GM12878 (cell line): ENCODE measurements at regions not wholly inside any gene's neighbourhood (a gene's known extent, or its start where the extent isn't known, plus 50 kb on each side); places are given as distances from the start of the nearest gene placed in this dataset.

Source experiments
- ATAC-seq: fragments of 200-7000 bp; cut with Tn5 transposase; 3 replicates; pipeline ENCODE4 v1.9.1; 2020; ENCODE audit warnings: mild to moderate bottlenecking, moderate library complexity
- BruUV-seq: library from RNA; stranded (reverse); fragments of 400-500 nt; replicated peaks from 2 replicates; lab custom pipeline; 2021; lab: Mats Ljungman, UMichigan
- CTCF ChIA-PET: fragments of 300-600 bp; sonication (Branson Sonifier 250); formaldehyde crosslinking; extraction: SDS; loops from one replicate; lab custom pipeline; 2021; ENCODE audit warnings: inconsistent platforms; lab: Yijun Ruan, JAX
- POLR2A ChIA-PET: fragments of 350-600 bp; formaldehyde crosslinking; extraction: SDS; loops from one replicate; lab custom pipeline; 2021; ENCODE audit warnings: inconsistent platforms; lab: Charles Lee
- RAD21 ChIA-PET: fragments of 300-600 bp; sonication (Branson Sonifier 250); formaldehyde crosslinking; loops from one replicate; lab custom pipeline; 2023; ENCODE audit warnings: antibody characterized with exemption; ENCODE audit not compliant: unreplicated experiment; lab: Charles Lee
- SMC1A ChIA-PET: fragments of 300-600 bp; sonication (Branson Sonifier 250); formaldehyde crosslinking; loops from one replicate; lab custom pipeline; 2023; ENCODE audit not compliant: unreplicated experiment, uncharacterized antibody; lab: Charles Lee
- DNase-seq: peaks from one replicate; pipeline ENCODE4 v3.0.0-alpha.2; 2011; ENCODE audit warnings: low read depth, low spot score
- FAIRE-seq: peaks from 3 replicates; lab custom pipeline; 2011; peaks lifted over from hg19 to GRCh38; lab: Jason Lieb, UNC
- H2AFZ ChIP-seq: 2 replicates; pipeline ENCODE4 v1.6.0; 2011; ENCODE audit warnings: low read depth, low read length, control low read depth; ENCODE audit not compliant: control insufficient read depth
- H3K27ac ChIP-seq: 2 replicates; pipeline ENCODE4 v1.5.1; 2011; ENCODE audit warnings: control low read depth; ENCODE audit not compliant: control insufficient read depth, insufficient read depth
- H3K27me3 ChIP-seq, 2 experiments: replicated peaks in 1 of 2; 2 replicates each; pipeline versions ENCODE4 v1.6.0 to v1.6.1; 2011; ENCODE audit warnings: low read length in 1 of 2; ENCODE audit not compliant: control insufficient read depth in 2 of 2, insufficient read depth in 2 of 2
- H3K36me3 ChIP-seq, 2 experiments: 2 replicates each; pipeline ENCODE4 v1.5.1; 2011; ENCODE audit warnings: low read length in 1 of 2; ENCODE audit not compliant: control insufficient read depth in 2 of 2, insufficient read depth in 2 of 2
- H3K4me1 ChIP-seq: 2 replicates; pipeline ENCODE4 v1.6.1; 2011; ENCODE audit warnings: mild to moderate bottlenecking, low read length, moderate library complexity, mixed read lengths; ENCODE audit not compliant: control insufficient read depth, insufficient read depth
- H3K4me2 ChIP-seq: 2 replicates; pipeline ENCODE4 v1.6.0; 2011; ENCODE audit warnings: control low read depth; ENCODE audit not compliant: control insufficient read depth, insufficient read depth
- H3K4me3 ChIP-seq: fragments of 200-600 bp; sonication (generic); 2 replicates; pipeline ENCODE4 v1.5.1; 2016
- H3K79me2 ChIP-seq: 2 replicates; pipeline ENCODE4 v1.6.0; 2011; ENCODE audit warnings: low read length; ENCODE audit not compliant: control insufficient read depth, insufficient read depth
- H3K9ac ChIP-seq: 2 replicates; pipeline ENCODE4 v1.8.0; 2011; ENCODE audit warnings: low read length, control low read depth, mixed read lengths; ENCODE audit not compliant: control insufficient read depth, insufficient read depth
- H3K9me3 ChIP-seq: replicated peaks from 3 replicates; pipeline ENCODE4 v1.5.1; 2011; ENCODE audit warnings: mild to moderate bottlenecking, low read length; ENCODE audit not compliant: control insufficient read depth, insufficient read depth
- H4K20me1 ChIP-seq: 2 replicates; pipeline ENCODE4 v1.6.0; 2011; ENCODE audit not compliant: control insufficient read depth, insufficient read depth
- BCL11A ChIP-seq: IDR thresholded peaks from 2 replicates; pipeline ENCODE4 v1.6.1; 2011; ENCODE audit warnings: low read depth, low read length
- BRCA1 ChIP-seq: IDR thresholded peaks from 2 replicates; pipeline ENCODE4 v1.6.1; 2011; ENCODE audit warnings: low read depth, low read length, improper control_type of control experiment
- CUX1 ChIP-seq: IDR thresholded peaks from 2 replicates; pipeline ENCODE4 v1.6.1; 2012; ENCODE audit warnings: improper control_type of control experiment, low read depth, low read length; ENCODE audit not compliant: insufficient replicate concordance
- FOS ChIP-seq: IDR thresholded peaks from 3 replicates; pipeline ENCODE4 v1.6.1; 2011; ENCODE audit warnings: borderline replicate concordance; ENCODE audit not compliant: insufficient read length; ENCODE audit errors: extremely low read depth
- LARP7 ChIP-seq: fragments of 450-650 bp; IDR thresholded peaks from 2 replicates; pipeline ENCODE4 v1.6.1; 2017; ENCODE audit warnings: mild to moderate bottlenecking
- POLR2A ChIP-seq: IDR thresholded peaks from 2 replicates; pipeline ENCODE4 v1.6.1; 2011; ENCODE audit warnings: low read depth, mild to moderate bottlenecking, low read length
- SIN3A ChIP-seq: IDR thresholded peaks from 2 replicates; pipeline ENCODE4 v1.6.1; 2012; ENCODE audit warnings: low read depth, low read length, improper control_type of control experiment
- YBX1 ChIP-seq: fragments of 450-650 bp; IDR thresholded peaks from 2 replicates; pipeline ENCODE4 v1.6.1; 2016; ENCODE audit warnings: antibody characterized with exemption
- YY1 ChIP-seq: IDR thresholded peaks from 2 replicates; pipeline ENCODE4 v1.6.1; 2011; ENCODE audit warnings: low read depth, mild to moderate bottlenecking, low read length
- ZNF24 ChIP-seq: fragments of 450-650 bp; IDR thresholded peaks from 2 replicates; pipeline ENCODE4 v1.6.1; 2017; ENCODE audit warnings: antibody characterized with exemption, mild to moderate bottlenecking
- WGBS: methylation state at CpG from one replicate; pipeline ENCODE4 v1.1.6; 2016; ENCODE audit warnings: low lambda C conversion rate; ENCODE audit not compliant: insufficient replicate concordance, insufficient coverage; ENCODE audit errors: missing lambda C conversion rate; 5-methylcytosine and 5-hydroxymethylcytosine counted together
- in situ Hi-C: fragments of 300-500 bp; cut with MboI; formaldehyde crosslinking; loops from 9 replicates; pipeline ENCODE4 v1.14.3; 2018; ENCODE audit warnings: mixed read lengths
- intact Hi-C: fragments of 100-400 bp; cut with micrococcal nuclease; formaldehyde crosslinking; loops from one replicate; pipeline ENCODE4 v1.14.2; 2022; ENCODE audit not compliant: unreplicated experiment

GRCh38 chr2:23260621-23261020, 124.4 kb upstream of the KLHL29 start:
- no peak for TF ChIP-seq SIN3A
- TF ChIP-seq BCL11A: no peak
- TF ChIP-seq YY1: no peak
- TF ChIP-seq ZNF24: no peak
- SMC1A ChIA-PET: interaction anchor here (0.8 to 1.2 kb wide), 2 partner anchors 8 to 223 kb away, joined by 3 to 4 read pairs; no protein-coding TSS in a partner anchor

GRCh38 chr2:23268467-23269263, 116.3 kb upstream of the KLHL29 start:
- ChIA-PET CTCF (no interaction called here), POLR2A (no interaction called here), RAD21 (no interaction called here), SMC1A (interaction anchor here (0.8 kb wide), 1 partner anchor 9 kb away, joined by 4 read pairs; no protein-coding TSS in a partner anchor)
- H3K9ac ChIP-seq: no peak overlapping the region
- no peaks in the 10 kb centered on the region for H3K9me3 ChIP-seq
- FAIRE-seq (no peak), DNase-seq (no peak), ATAC-seq (no peak)
- no peaks in the 10 kb centered on the region for H3K79me2 ChIP-seq
- 8% methylated on average over 3 of the region's 3 CpGs for WGBS
- intact Hi-C loops (no loop called here), in situ Hi-C loops (no loop called here)
- H4K20me1 ChIP-seq: no peaks in the 10 kb centered on the region
- no peak overlapping the region for H3K4me3 ChIP-seq
- H2AFZ ChIP-seq: no peak overlapping the region
- no peak overlapping the region for H3K27ac ChIP-seq
- no peak overlapping the region for H3K4me2 ChIP-seq
- no TSS peak for BruUV-seq
- H3K36me3 ChIP-seq: no peaks in the 10 kb centered on the region
- H3K4me1 ChIP-seq: no peaks in the 10 kb centered on the region
- no peaks in the 10 kb centered on the region; a peak in 2 of 4 replicates for H3K27me3 ChIP-seq
- no peak for TF ChIP-seq LARP7
- no peak for TF ChIP-seq FOS
- TF ChIP-seq POLR2A: no peak
- no peak for TF ChIP-seq YBX1
- no peak for TF ChIP-seq BRCA1
- no peak for TF ChIP-seq CUX1

More at GRCh38 chr2:23260621-23261020, 124.4 kb upstream of the KLHL29 start:
- H3K9me3 ChIP-seq: no peaks in the 10 kb centered on the region
- no peaks in the 10 kb centered on the region for H3K4me1 ChIP-seq
- ATAC-seq: no peak
- 0% methylated on average over 3 of the region's 3 CpGs for WGBS
- in situ Hi-C loops (no loop called here), intact Hi-C loops (no loop called here)
- BruUV-seq: no TSS peak
- H3K4me3 ChIP-seq: no peak overlapping the region
- H3K36me3 ChIP-seq: no peaks in the 10 kb centered on the region
- no peak overlapping the region for H2AFZ ChIP-seq
- ChIA-PET RAD21 (no interaction called here), CTCF (no interaction called here), POLR2A (no interaction called here)
- H3K4me2 ChIP-seq: no peak overlapping the region
- no peak overlapping the region for H3K9ac ChIP-seq
- no peaks in the 10 kb centered on the region for H3K79me2 ChIP-seq
- no peak overlapping the region for H3K27ac ChIP-seq
- no peak for FAIRE-seq
- H4K20me1 ChIP-seq: peaks cover 3% of the 10 kb centered on the region; the same call in 1 of the 2 replicates
- no peak for DNase-seq
- H3K27me3 ChIP-seq: no peaks in the 10 kb centered on the region
